RCC 7860 (cell line): ENCODE measurements at regions not wholly inside any gene's neighbourhood (a gene's known extent, or its start where the extent isn't known, plus 50 kb on each side); places are given as distances from the start of the nearest gene placed in this dataset.
"Not testable (repeated sequence)": the region's sequence is repeated elsewhere in the genome, so short reads cannot be mapped to it uniquely, and the experiment has no call there.

Experiments
- DNase-seq: peaks from one replicate; pipeline ENCODE4 v3.0.0-alpha.2; 2015; ENCODE audit warnings: low spot score
- FAIRE-seq: peaks from 2 replicates; lab custom pipeline; 2012; peaks lifted over from hg19 to GRCh38; lab: Jason Lieb, UNC

- DNase-seq (no peak), FAIRE-seq (no peak)
Observed at GRCh38 chr14:84490081-84490480, 1039.9 kb upstream of the FLRT2 start.

GRCh38 chr14:84492685-84493084 is 1037.3 kb upstream of the FLRT2 start:
- DNase-seq (no peak), FAIRE-seq (no peak)

- FAIRE-seq (no peak), DNase-seq (no peak)
Observed at GRCh38 chr14:84493779-84494178, 1036.2 kb upstream of the FLRT2 start.

- FAIRE-seq = no peak
- DNase-seq = no peak
Observed at GRCh38 chr14:84496677-84497076, 1033.3 kb upstream of the FLRT2 start.

- FAIRE-seq, DNase-seq: not testable (repeated sequence)
Observed at GRCh38 chr14:84512823-84513222, 1017.1 kb upstream of the FLRT2 start.

- FAIRE-seq (no peak), DNase-seq (no peak)
Observed at GRCh38 chr14:84519836-84520235, 1010.1 kb upstream of the FLRT2 start.

GRCh38 chr14:84520711-84521338 is 1009.1 kb upstream of the FLRT2 start:
- DNase-seq = no peak

GRCh38 chr14:84523746-84524145 is 1006.2 kb upstream of the FLRT2 start:
- DNase-seq (no peak), FAIRE-seq (no peak)

More at GRCh38 chr14:84520711-84521338, 1009.1 kb upstream of the FLRT2 start:
- no peak for FAIRE-seq

GRCh38 chr14:84527706-84528105 is 1002.2 kb upstream of the FLRT2 start:
- FAIRE-seq = no peak

GRCh38 chr14:84532016-84532415 is 997.9 kb upstream of the FLRT2 start:
- no peak for DNase-seq
- no peak for FAIRE-seq

More at GRCh38 chr14:84527706-84528105, 1002.2 kb upstream of the FLRT2 start:
- no peak for DNase-seq

- no peak for DNase-seq
- FAIRE-seq = no peak
Observed at GRCh38 chr14:84533181-84533725, 996.7 kb upstream of the FLRT2 start.

GRCh38 chr14:84533791-84534190 is 996.2 kb upstream of the FLRT2 start:
- FAIRE-seq = no peak
- no peak for DNase-seq

GRCh38 chr14:84535484-84535883 is 994.5 kb upstream of the FLRT2 start:
- no peak for FAIRE-seq
- DNase-seq = no peak

- no peak for DNase-seq
- no peak for FAIRE-seq
Observed at GRCh38 chr14:84535976-84536375, 994.0 kb upstream of the FLRT2 start.

GRCh38 chr14:84541018-84541417 is 988.9 kb upstream of the FLRT2 start:
- FAIRE-seq (no peak), DNase-seq (no peak)

GRCh38 chr14:84543859-84544258 is 986.1 kb upstream of the FLRT2 start:
- FAIRE-seq = no peak
- no peak for DNase-seq

- DNase-seq (no peak), FAIRE-seq (no peak)
Observed at GRCh38 chr14:84544486-84545131, 985.3 kb upstream of the FLRT2 start.

- FAIRE-seq = no peak
- DNase-seq = no peak
Observed at GRCh38 chr14:84546236-84546635, 983.7 kb upstream of the FLRT2 start.

GRCh38 chr14:84554136-84554535 is 975.8 kb upstream of the FLRT2 start:
- DNase-seq (no peak), FAIRE-seq (no peak)

- no peak for DNase-seq
- no peak for FAIRE-seq
Observed at GRCh38 chr14:84555493-84555892, 974.5 kb upstream of the FLRT2 start.

GRCh38 chr14:84566109-84566508 is 963.8 kb upstream of the FLRT2 start:
- DNase-seq (no peak), FAIRE-seq (no peak)

GRCh38 chr14:84575681-84576080 is 954.3 kb upstream of the FLRT2 start:
- no peak for DNase-seq
- no peak for FAIRE-seq
